PC-3 (cell line): ENCODE measurements at regions not wholly inside any gene's neighbourhood (a gene's known extent, or its start where the extent isn't known, plus 50 kb on each side); places are given as distances from the start of the nearest gene placed in this dataset.

ENCODE experiments used
- ATAC-seq: fragments of 200-7000 bp; cut with Tn5 transposase; 2 replicates; pipeline ENCODE4 v1.9.1; 2020; ENCODE audit warnings: mild to moderate bottlenecking, moderate library complexity
- BruUV-seq: library from RNA; stranded (reverse); fragments of 400-500 nt; replicated peaks from 2 replicates; lab custom pipeline; 2021; lab: Mats Ljungman, UMichigan
- CTCF ChIA-PET: fragments of 300-600 bp; sonication (Branson Sonifier 250); formaldehyde crosslinking; loops from one replicate; lab custom pipeline; 2022; ENCODE audit warnings: antibody characterized with exemption; lab: Charles Lee
- POLR2A ChIA-PET: fragments of 300-600 bp; sonication (Branson Sonifier 250); formaldehyde crosslinking; loops from one replicate; lab custom pipeline; 2022; ENCODE audit warnings: antibody characterized with exemption; ENCODE audit not compliant: unreplicated experiment; lab: Charles Lee
- DNase-seq: peaks from one replicate; pipeline ENCODE4 v3.0.0-alpha.2; 2015
- H2AFZ ChIP-seq: fragments of 300-600 bp; sonication (generic); 2 replicates; pipeline ENCODE4 v1.6.0; 2016; ENCODE audit warnings: antibody characterized with exemption, low read length
- H3F3A ChIP-seq: fragments of 300-600 bp; sonication (generic); one replicate; pipeline ENCODE4 v1.6.0; 2017; ENCODE audit warnings: antibody characterized with exemption, low read length, control low read depth, mild to moderate bottlenecking; ENCODE audit not compliant: unreplicated experiment
- H3K27ac ChIP-seq: fragments of 300-600 bp; sonication (generic); 2 replicates; pipeline ENCODE4 v1.5.1; 2016; ENCODE audit warnings: mild to moderate bottlenecking, low read length
- H3K27me3 ChIP-seq: fragments of 300-600 bp; sonication (generic); 2 replicates; pipeline ENCODE4 v1.6.1; 2016; ENCODE audit warnings: low read length, mixed read lengths
- H3K36me3 ChIP-seq: fragments of 300-600 bp; sonication (generic); 2 replicates; pipeline ENCODE4 v1.6.1; 2016; ENCODE audit warnings: low read depth, mixed run types, low read length, mixed read lengths
- H3K4me1 ChIP-seq: fragments of 300-600 bp; sonication (generic); 2 replicates; pipeline ENCODE4 v1.5.1; 2016; ENCODE audit warnings: low read length; ENCODE audit not compliant: insufficient read depth
- H3K4me2 ChIP-seq: fragments of 300-600 bp; sonication (generic); 2 replicates; pipeline ENCODE4 v1.6.0; 2016; ENCODE audit warnings: low read length
- H3K4me3 ChIP-seq: fragments of 300-600 bp; sonication (generic); 2 replicates; pipeline ENCODE4 v1.5.1; 2016; ENCODE audit warnings: mild to moderate bottlenecking, low read length, mixed read lengths
- H3K79me2 ChIP-seq: fragments of 300-600 bp; sonication (generic); 2 replicates; pipeline ENCODE4 v1.6.1; 2017; ENCODE audit warnings: low read length, mixed read lengths
- H3K9ac ChIP-seq: fragments of 300-600 bp; sonication (generic); 2 replicates; pipeline ENCODE4 v1.6.0; 2016; ENCODE audit warnings: mild to moderate bottlenecking, low read length
- H3K9me2 ChIP-seq: fragments of 300-600 bp; sonication (generic); replicated peaks from 2 replicates; pipeline ENCODE4 v1.6.1; 2016; ENCODE audit warnings: mixed run types, low read length, mixed read lengths
- H3K9me3 ChIP-seq: fragments of 300-600 bp; sonication (generic); 2 replicates; pipeline ENCODE4 v1.6.1; 2016; ENCODE audit warnings: low read length, mixed read lengths
- H4K20me1 ChIP-seq: fragments of 300-600 bp; sonication (generic); 2 replicates; pipeline ENCODE4 v1.6.1; 2016; ENCODE audit warnings: low read length, mixed read lengths
- EZH2 ChIP-seq: fragments of 300-600 bp; sonication (generic); IDR thresholded peaks from one replicate; pipeline ENCODE4 v1.6.1; 2017; ENCODE audit warnings: antibody characterized with exemption, mild to moderate bottlenecking, low read length; ENCODE audit not compliant: unreplicated experiment
- EZH2phosphoT487 ChIP-seq: fragments of 300-600 bp; sonication (generic); IDR thresholded peaks from 2 replicates; pipeline ENCODE4 v1.6.1; 2018; ENCODE audit warnings: mild to moderate bottlenecking, antibody characterized with exemption, low read length, borderline replicate concordance
- intact Hi-C: fragments of 100-400 bp; cut with micrococcal nuclease; formaldehyde crosslinking; loops from 2 replicates; pipeline ENCODE4 v1.9.0; 2023
- TF ChIP-seq, protein P1 (sequence below): fragments of 300-600 bp; sonication (generic); conservative IDR thresholded peaks from 2 replicates; pipeline ENCODE4 v1.5.1; 2017; ENCODE audit warnings: antibody characterized with exemption, low read depth, mild to moderate bottlenecking, low read length

DNA sequence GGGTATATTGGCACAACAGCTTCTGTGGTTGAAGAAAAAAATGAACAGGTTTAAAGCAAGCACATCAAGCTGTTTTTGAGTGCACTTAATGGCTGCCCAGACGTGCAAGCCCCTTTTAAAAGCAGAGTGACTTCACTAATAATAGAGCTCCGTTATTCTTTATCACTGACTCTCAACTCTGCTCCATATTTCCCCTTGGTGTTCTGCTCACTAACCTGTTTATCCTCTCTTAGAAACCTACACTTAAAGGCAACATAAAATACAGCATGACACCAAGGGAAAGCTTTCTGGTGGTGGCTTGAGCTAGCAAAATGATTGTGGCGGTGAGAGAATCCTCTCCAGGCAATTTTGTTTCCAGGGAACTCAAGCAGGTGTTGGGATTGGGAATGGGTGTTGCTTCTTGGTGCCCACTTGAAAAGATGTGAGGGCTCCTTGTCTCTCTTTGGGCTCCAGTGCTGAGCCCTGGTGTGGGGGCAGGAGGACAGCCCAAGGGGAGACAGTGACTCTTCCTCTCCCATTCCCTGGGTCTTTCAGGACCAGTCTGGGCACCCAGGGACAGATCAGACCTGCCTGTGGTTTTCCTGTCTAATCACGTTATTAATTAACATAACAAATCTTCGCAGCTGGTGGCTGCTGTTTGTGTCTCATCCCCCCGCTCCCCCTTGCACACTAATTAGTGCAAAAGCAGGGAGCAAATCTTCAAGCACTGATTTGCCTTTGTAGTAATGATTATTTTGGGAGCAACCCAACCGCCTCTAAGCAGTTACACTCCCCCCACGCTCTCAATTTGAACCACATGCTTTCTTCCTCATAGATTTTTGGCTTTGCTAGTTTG, 289.4 kb upstream of the CXCR4 start:
- Histone ChIP-seq H3K4me3 (no peak overlapping the region), H3K79me2 (no peaks in the 10 kb centered on the region), H3K4me2 (no peak overlapping the region), H3K9me3 (no peaks in the 10 kb centered on the region), H2AFZ (no peak overlapping the region), H3K4me1 (no peaks in the 10 kb centered on the region), H3K9ac (no peak overlapping the region), H3K9me2 (no peaks in the 10 kb centered on the region), H4K20me1 (no peaks in the 10 kb centered on the region), H3K27ac (no peak overlapping the region), H3K27me3 (peaks cover 96% of the 10 kb centered on the region), H3F3A (no peaks in the 10 kb centered on the region), H3K36me3 (no peaks in the 10 kb centered on the region)
- BruUV-seq: no TSS peak
- intact Hi-C loops: no loop called here
- ChIA-PET POLR2A (no interaction called here), CTCF (no interaction called here)
- ATAC-seq (no peak), DNase-seq (no peak)
- TF ChIP-seq, protein P1, sequence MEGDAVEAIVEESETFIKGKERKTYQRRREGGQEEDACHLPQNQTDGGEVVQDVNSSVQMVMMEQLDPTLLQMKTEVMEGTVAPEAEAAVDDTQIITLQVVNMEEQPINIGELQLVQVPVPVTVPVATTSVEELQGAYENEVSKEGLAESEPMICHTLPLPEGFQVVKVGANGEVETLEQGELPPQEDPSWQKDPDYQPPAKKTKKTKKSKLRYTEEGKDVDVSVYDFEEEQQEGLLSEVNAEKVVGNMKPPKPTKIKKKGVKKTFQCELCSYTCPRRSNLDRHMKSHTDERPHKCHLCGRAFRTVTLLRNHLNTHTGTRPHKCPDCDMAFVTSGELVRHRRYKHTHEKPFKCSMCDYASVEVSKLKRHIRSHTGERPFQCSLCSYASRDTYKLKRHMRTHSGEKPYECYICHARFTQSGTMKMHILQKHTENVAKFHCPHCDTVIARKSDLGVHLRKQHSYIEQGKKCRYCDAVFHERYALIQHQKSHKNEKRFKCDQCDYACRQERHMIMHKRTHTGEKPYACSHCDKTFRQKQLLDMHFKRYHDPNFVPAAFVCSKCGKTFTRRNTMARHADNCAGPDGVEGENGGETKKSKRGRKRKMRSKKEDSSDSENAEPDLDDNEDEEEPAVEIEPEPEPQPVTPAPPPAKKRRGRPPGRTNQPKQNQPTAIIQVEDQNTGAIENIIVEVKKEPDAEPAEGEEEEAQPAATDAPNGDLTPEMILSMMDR: no peak
- TF ChIP-seq EZH2phosphoT487 (no peak), EZH2 (no peak)

DNA sequence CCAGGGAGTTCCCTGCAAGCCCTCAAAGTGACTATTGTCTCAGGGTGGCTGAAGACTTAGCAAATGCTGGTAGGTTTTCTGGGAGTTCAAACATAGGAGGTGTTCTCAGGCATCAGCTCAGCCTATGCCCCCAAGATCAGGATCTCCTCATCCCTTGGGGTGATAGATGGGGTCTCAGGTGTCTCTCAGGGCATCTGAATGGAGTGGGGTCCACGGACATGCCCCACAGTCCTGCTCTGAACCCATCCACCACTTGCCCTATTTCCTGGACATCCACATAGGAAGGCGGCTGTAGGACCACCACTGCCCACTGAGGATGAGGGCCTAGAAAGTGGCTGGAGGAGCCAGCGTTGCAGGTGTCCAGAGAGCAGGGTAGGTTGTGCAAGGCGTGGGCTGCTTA, 287.0 kb upstream of the CXCR4 start:
- intact Hi-C loops: no loop called here
- no peak overlapping the region for H3K9ac ChIP-seq
- ChIA-PET CTCF (no interaction called here), POLR2A (no interaction called here)
- no peaks in the 10 kb centered on the region for H3K9me2 ChIP-seq
- H4K20me1 ChIP-seq: no peaks in the 10 kb centered on the region
- no peak for DNase-seq
- BruUV-seq: no TSS peak
- no peaks in the 10 kb centered on the region for H3K79me2 ChIP-seq
- no peaks in the 10 kb centered on the region for H3K36me3 ChIP-seq
- H3K27ac ChIP-seq: no peak overlapping the region
- no peak overlapping the region for H3K4me3 ChIP-seq
- no peak overlapping the region for H2AFZ ChIP-seq
- H3K27me3 ChIP-seq: peaks cover 82% of the 10 kb centered on the region
- H3K9me3 ChIP-seq: no peaks in the 10 kb centered on the region
- TF ChIP-seq, protein P1: no peak
- TF ChIP-seq EZH2phosphoT487 (no peak), EZH2 (no peak)
- no peak for ATAC-seq
- 0 out of 2 replicates have a peak, but pooled peaks cover under 1% of the 10 kb centered on the region for H3K4me1 ChIP-seq
- H3F3A ChIP-seq: no peaks in the 10 kb centered on the region
- H3K4me2 ChIP-seq: no peak overlapping the region

DNA sequence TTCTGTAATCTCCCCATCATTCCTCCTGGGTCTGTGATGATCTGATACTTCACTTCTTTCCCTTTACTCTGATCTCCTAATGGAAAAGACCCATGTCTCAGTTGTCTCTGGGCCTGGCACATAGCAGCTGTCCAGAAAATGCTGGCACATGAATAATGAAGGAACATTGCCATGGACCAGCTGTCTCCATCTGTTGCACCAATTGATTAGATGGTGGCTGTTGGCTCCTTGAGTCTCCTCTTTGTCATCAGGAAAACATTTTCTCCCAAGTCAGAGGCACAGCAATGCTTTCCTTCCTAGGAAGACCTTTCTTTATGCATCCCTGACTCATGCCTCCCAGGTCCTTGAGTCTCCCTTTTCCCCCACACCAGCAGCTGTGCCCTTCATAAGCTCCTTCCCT, 286.2 kb upstream of the CXCR4 start:
- Histone ChIP-seq H3K9me3 (no peaks in the 10 kb centered on the region), H3K4me3 (no peak overlapping the region), H3K27ac (no peak overlapping the region), H3K9me2 (no peaks in the 10 kb centered on the region), H3K79me2 (no peaks in the 10 kb centered on the region), H2AFZ (no peak overlapping the region), H3K36me3 (no peaks in the 10 kb centered on the region), H3F3A (no peaks in the 10 kb centered on the region), H4K20me1 (no peaks in the 10 kb centered on the region), H3K9ac (no peak overlapping the region), H3K27me3 (peaks cover 74% of the 10 kb centered on the region), H3K4me1 (0 out of 2 replicates have a peak, but pooled peaks cover 4% of the 10 kb centered on the region), H3K4me2 (no peak overlapping the region)
- intact Hi-C loops: no loop called here
- ATAC-seq (no peak), DNase-seq (no peak)
- ChIA-PET POLR2A (no interaction called here), CTCF (no interaction called here)
- TF ChIP-seq EZH2: no peak
- TF ChIP-seq EZH2phosphoT487: no peak
- TF ChIP-seq, protein P1: no peak
- BruUV-seq: no TSS peak
